ENCODE measurements at regions not wholly inside any gene's neighbourhood (a gene's known extent, or its start where the extent isn't known, plus 50 kb on each side); places are given as distances from the start of the nearest gene placed in this dataset.

DNA sequence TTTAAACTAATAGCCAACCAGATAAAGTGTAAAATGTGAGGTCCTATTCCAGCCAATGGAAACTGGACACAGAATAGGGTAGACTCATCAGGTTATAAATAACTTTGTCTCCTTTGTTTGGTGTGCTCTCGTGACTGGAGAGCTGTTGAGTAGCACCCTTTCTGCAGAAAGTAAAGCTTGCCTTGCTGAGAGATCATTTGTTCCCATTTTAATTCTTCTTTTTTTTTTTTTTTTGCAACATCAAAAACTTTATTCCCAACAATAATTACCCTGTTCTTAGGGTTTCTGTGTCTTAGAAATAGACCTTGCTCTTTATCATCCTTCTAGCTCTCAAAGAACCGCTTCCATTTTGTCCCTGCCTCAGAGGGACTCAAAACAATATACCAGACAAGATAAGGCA lies 220.4 kb downstream of the FAM76B start:
- intact Hi-C loops (cut with DNase I) = no loop called here
- no peaks in the 10 kb centered on the region for H3K27me3 ChIP-seq
- TF ChIP-seq POLR2A (IDR thresholded peaks at IDR 0.05) = no peak

DNA sequence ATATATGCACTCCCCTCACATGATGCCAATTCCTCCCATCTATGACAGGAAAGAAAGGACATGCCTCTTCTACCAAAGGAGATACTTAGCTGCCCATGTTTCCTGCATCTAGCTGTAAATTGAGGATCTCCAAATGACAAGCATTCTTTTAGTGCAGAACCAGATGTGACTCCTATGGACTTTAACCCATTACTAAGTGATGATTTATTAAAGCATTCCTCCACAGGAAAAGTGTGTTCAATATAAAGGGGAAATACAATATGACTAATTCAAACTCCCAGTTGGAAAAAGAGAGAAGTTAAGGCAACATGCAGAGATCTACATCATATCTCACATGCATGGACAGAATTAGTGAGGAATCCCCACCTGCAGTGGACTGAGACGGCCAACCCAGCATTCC lies 221.3 kb downstream of the FAM76B start:
- TF ChIP-seq, protein P1, sequence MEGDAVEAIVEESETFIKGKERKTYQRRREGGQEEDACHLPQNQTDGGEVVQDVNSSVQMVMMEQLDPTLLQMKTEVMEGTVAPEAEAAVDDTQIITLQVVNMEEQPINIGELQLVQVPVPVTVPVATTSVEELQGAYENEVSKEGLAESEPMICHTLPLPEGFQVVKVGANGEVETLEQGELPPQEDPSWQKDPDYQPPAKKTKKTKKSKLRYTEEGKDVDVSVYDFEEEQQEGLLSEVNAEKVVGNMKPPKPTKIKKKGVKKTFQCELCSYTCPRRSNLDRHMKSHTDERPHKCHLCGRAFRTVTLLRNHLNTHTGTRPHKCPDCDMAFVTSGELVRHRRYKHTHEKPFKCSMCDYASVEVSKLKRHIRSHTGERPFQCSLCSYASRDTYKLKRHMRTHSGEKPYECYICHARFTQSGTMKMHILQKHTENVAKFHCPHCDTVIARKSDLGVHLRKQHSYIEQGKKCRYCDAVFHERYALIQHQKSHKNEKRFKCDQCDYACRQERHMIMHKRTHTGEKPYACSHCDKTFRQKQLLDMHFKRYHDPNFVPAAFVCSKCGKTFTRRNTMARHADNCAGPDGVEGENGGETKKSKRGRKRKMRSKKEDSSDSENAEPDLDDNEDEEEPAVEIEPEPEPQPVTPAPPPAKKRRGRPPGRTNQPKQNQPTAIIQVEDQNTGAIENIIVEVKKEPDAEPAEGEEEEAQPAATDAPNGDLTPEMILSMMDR (IDR thresholded peaks at IDR 0.05) = no peak
- no peak for TF ChIP-seq POLR2A (IDR thresholded peaks at IDR 0.05)
- no peak for TF ChIP-seq POLR2AphosphoS5 (IDR thresholded peaks at IDR 0.05; ENCODE audit: insufficient read depth in 1 of 2, low read depth in 1 of 2)
- peaks cover 20% of the 10 kb centered on the region for H3K4me1 ChIP-seq
- H3K4me3 ChIP-seq = no peak overlapping the region
- H3K9me3 ChIP-seq = no peaks in the 10 kb centered on the region
- no peak overlapping the region for H3K27ac ChIP-seq
- no peak for DNase-seq (ENCODE audit: extremely low spot score in 2 of 2)
- H3K36me3 ChIP-seq = no peaks in the 10 kb centered on the region
- intact Hi-C loops (cut with DNase I) = no loop called here
- no peaks in the 10 kb centered on the region for H3K27me3 ChIP-seq

More for the DNA sequence above, 220.4 kb downstream of the FAM76B start:
- Histone ChIP-seq H3K9me3 (no peaks in the 10 kb centered on the region), H3K4me1 (peaks cover 17% of the 10 kb centered on the region), H3K36me3 (no peaks in the 10 kb centered on the region), H3K4me3 (no peak overlapping the region), H3K27ac (no peak overlapping the region)
- no peak for DNase-seq (ENCODE audit: extremely low spot score in 2 of 2)

GRCh38 chr11:95567685-95568084 lies 221.9 kb downstream of the FAM76B start:
- Histone ChIP-seq H3K9me3 (no peaks in the 10 kb centered on the region), H3K27ac (no peak overlapping the region), H3K4me3 (no peak overlapping the region), H3K27me3 (no peaks in the 10 kb centered on the region), H3K4me1 (peaks cover 20% of the 10 kb centered on the region), H3K36me3 (no peaks in the 10 kb centered on the region)
- intact Hi-C loops (cut with DNase I) = no loop called here
- TF ChIP-seq POLR2A (IDR thresholded peaks at IDR 0.05) (no peak), POLR2AphosphoS5 (IDR thresholded peaks at IDR 0.05; ENCODE audit: insufficient read depth in 1 of 2, low read depth in 1 of 2) (no peak)
- TF ChIP-seq, protein P1 (IDR thresholded peaks at IDR 0.05) = no peak
- no peak for DNase-seq (ENCODE audit: extremely low spot score in 2 of 2)

- H3K4me3 ChIP-seq = no peak overlapping the region
- TF ChIP-seq, protein P1 (IDR thresholded peaks at IDR 0.05) = no peak
- TF ChIP-seq POLR2AphosphoS5 (IDR thresholded peaks at IDR 0.05; ENCODE audit: insufficient read depth in 1 of 2, low read depth in 1 of 2) (no peak), POLR2A (IDR thresholded peaks at IDR 0.05) (no peak)
- no peak for DNase-seq (ENCODE audit: extremely low spot score in 2 of 2)
- no peaks in the 10 kb centered on the region for H3K36me3 ChIP-seq
- no peak overlapping the region for H3K27ac ChIP-seq
- intact Hi-C loops (cut with DNase I) = no loop called here
- H3K27me3 ChIP-seq = no peaks in the 10 kb centered on the region
- H3K4me1 ChIP-seq = peaks cover 20% of the 10 kb centered on the region
- no peaks in the 10 kb centered on the region for H3K9me3 ChIP-seq
Measured at GRCh38 chr11:95566211-95566610, 223.4 kb downstream of the FAM76B start.

GRCh38 chr11:95565724-95566141 lies 223.8 kb downstream of the FAM76B start:
- intact Hi-C loops (cut with DNase I) = no loop called here
- DNase-seq (ENCODE audit: extremely low spot score in 2 of 2) = no peak

More at GRCh38 chr11:95565724-95566141, 223.8 kb downstream of the FAM76B start:
- H3K9me3 ChIP-seq = no peaks in the 10 kb centered on the region
- no peak overlapping the region for H3K4me3 ChIP-seq
- TF ChIP-seq POLR2A (IDR thresholded peaks at IDR 0.05) = no peak
- TF ChIP-seq, protein P1 (IDR thresholded peaks at IDR 0.05) = no peak
- no peak for TF ChIP-seq POLR2AphosphoS5 (IDR thresholded peaks at IDR 0.05; ENCODE audit: insufficient read depth in 1 of 2, low read depth in 1 of 2)
- H3K27ac ChIP-seq = no peak overlapping the region
- H3K27me3 ChIP-seq = no peaks in the 10 kb centered on the region
- no peaks in the 10 kb centered on the region for H3K36me3 ChIP-seq
- H3K4me1 ChIP-seq = peaks cover 20% of the 10 kb centered on the region
